ENCODE measurements at regions not wholly inside any gene's neighbourhood (a gene's known extent, or its start where the extent isn't known, plus 50 kb on each side); places are given as distances from the start of the nearest gene placed in this dataset.

GRCh38 chr12:69189378-69189978 is 49.9 kb upstream of the CPSF6 start:
- TF ChIP-seq CTCF (IDR thresholded peaks at IDR 0.05) = no peak
- Histone ChIP-seq H3K27ac (no peak overlapping the region), H3K9me3 (peaks cover 0 to 6% of the 10 kb centered on the region in 2 donors), H3K36me3 (no peaks in the 10 kb centered on the region), H3K27me3 (no peaks in the 10 kb centered on the region), H3K4me1 (no peaks in the 10 kb centered on the region), H3K4me3 (no peak overlapping the region)
- intact Hi-C loops (cut with DNase I) = no loop called here
- DNase-seq (ENCODE audit: low spot score in 2 of 2) = no peak

Measured in ascending aorta (tissue), 2 donors.